ENCODE measurements at regions not wholly inside any gene's neighbourhood (a gene's known extent, or its start where the extent isn't known, plus 50 kb on each side); places are given as distances from the start of the nearest gene placed in this dataset.

- TF ChIP-seq CTCF (optimal IDR thresholded peaks at IDR 0.05 in 1 of 3, IDR thresholded peaks at IDR 0.05 in 1 of 3, conservative IDR thresholded peaks at IDR 0.05 in 1 of 3; ENCODE audit: extremely low read depth in 1 of 3, insufficient read depth in 2 of 3, low read length in 3 of 3) (no peak), EZH2 (IDR thresholded peaks at IDR 0.05; ENCODE audit: low read length) (no peak)
These were observed 68.9 kb upstream of the NR2F2 start for GRCh38 chr15:96261575-96262034.

Measured in keratinocyte (primary cell).